K562 (cell line): ENCODE measurements at regions not wholly inside any gene's neighbourhood (a gene's known extent, or its start where the extent isn't known, plus 50 kb on each side); places are given as distances from the start of the nearest gene placed in this dataset.

ENCODE experiments used
- ATAC-seq: fragments of 200-7000 bp; cut with Tn5 transposase; 3 replicates; pipeline ENCODE4 v1.9.1; 2020; ENCODE audit warnings: moderate library complexity
- BruUV-seq: library from RNA; stranded (reverse); fragments of 400-500 nt; replicated peaks from 2 replicates; lab custom pipeline; 2021; lab: Mats Ljungman, UMichigan
- CTCF ChIA-PET: fragments of 300-600 bp; formaldehyde crosslinking; extraction: SDS; loops from one replicate; lab custom pipeline; 2021; ENCODE audit warnings: low intra/inter-chr PET ratio; lab: Yijun Ruan, JAX
- POLR2A ChIA-PET: fragments of 300-600, 350-650 bp; sonication (Branson Sonifier 250); formaldehyde crosslinking; extraction: SDS; loops from one replicate; lab custom pipeline; 2021; ENCODE audit warnings: antibody characterized with exemption, inconsistent platforms; lab: Yijun Ruan, JAX
- DNase-seq, 4 experiments: peaks; one replicate each; pipeline versions ENCODE4 v3.0.0 to v3.0.0-alpha.2; 2011 to 2018; ENCODE audit warnings: low spot score in 3 of 4, mixed read lengths in 3 of 4; ENCODE audit errors: extremely low read depth in 1 of 4
- FAIRE-seq: peaks from 2 replicates; lab custom pipeline; 2011; peaks lifted over from hg19 to GRCh38; lab: Jason Lieb, UNC
- H2AFZ ChIP-seq: 2 replicates; pipeline ENCODE4 v1.6.0; 2011; ENCODE audit warnings: low read depth, low read length, control low read depth, inconsistent platforms
- H3K27ac ChIP-seq: fragments of 200-600 bp; 3 replicates; pipeline ENCODE4 v1.8.0; 2011; ENCODE audit warnings: low read depth, mild to moderate bottlenecking, control low read depth, inconsistent platforms, low read length, moderate library complexity, mixed read lengths; ENCODE audit errors: extremely low read depth
- H3K27me3 ChIP-seq, 2 experiments: fragments of 300-600 bp in 1 of 2; 2 replicates in 1 of 2; 3 replicates in 1 of 2; pipeline versions ENCODE4 v1.6.0 to v1.8.0; 2011; ENCODE audit warnings: inconsistent platforms in 2 of 2, low read length in 2 of 2, mild to moderate bottlenecking in 1 of 2, mixed read lengths in 1 of 2, moderate library complexity in 1 of 2; ENCODE audit not compliant: control insufficient read depth in 2 of 2, insufficient read depth in 2 of 2
- H3K36me3 ChIP-seq: fragments of 300-600 bp; 3 replicates; pipeline ENCODE4 v1.8.0; 2011; ENCODE audit warnings: mild to moderate bottlenecking, low read length, inconsistent platforms; ENCODE audit not compliant: control insufficient read depth, insufficient read depth
- H3K4me1 ChIP-seq, 2 experiments: fragments of 200-600 bp in 1 of 2; replicated peaks in 1 of 2; 2 replicates in 1 of 2; 3 replicates in 1 of 2; pipeline versions ENCODE4 v1.5.1 to v1.8.0; 2011; ENCODE audit warnings: inconsistent platforms in 2 of 2, low read length in 2 of 2, mild to moderate bottlenecking in 1 of 2, mixed read lengths in 1 of 2, moderate library complexity in 1 of 2; ENCODE audit not compliant: control insufficient read depth in 2 of 2, insufficient read depth in 2 of 2
- H3K4me2 ChIP-seq: 2 replicates; pipeline ENCODE4 v1.6.1; 2011; ENCODE audit warnings: low read length, control low read depth, inconsistent platforms, mixed read lengths; ENCODE audit not compliant: insufficient read depth
- H3K4me3 ChIP-seq: fragments of 200-600 bp; sonication (generic), shearing (Covaris generic); 2 replicates; pipeline ENCODE4 v1.5.1; 2016; ENCODE audit warnings: control low read depth, inconsistent platforms
- H3K79me2 ChIP-seq: fragments of 200-600 bp; 3 replicates; pipeline ENCODE4 v1.8.0; 2011; ENCODE audit warnings: low read length, inconsistent platforms; ENCODE audit not compliant: control insufficient read depth, insufficient read depth
- H3K9ac ChIP-seq, 2 experiments: 2 replicates each; pipeline versions ENCODE4 v1.6.0 to v1.6.1; 2011; ENCODE audit warnings: low read depth in 2 of 2, low read length in 2 of 2, control low read depth in 1 of 2, inconsistent platforms in 1 of 2, mild to moderate bottlenecking in 1 of 2, mixed read lengths in 1 of 2; ENCODE audit not compliant: insufficient read depth in 1 of 2
- H3K9me1 ChIP-seq: one replicate; pipeline ENCODE4 v1.6.0; 2011; ENCODE audit warnings: inconsistent platforms, mild to moderate bottlenecking, low read length, moderate library complexity; ENCODE audit not compliant: control insufficient read depth, insufficient read depth
- H3K9me3 ChIP-seq: replicated peaks from 2 replicates; pipeline ENCODE4 v1.5.1; 2011; ENCODE audit warnings: low read depth, low read length, inconsistent platforms; ENCODE audit not compliant: control insufficient read depth, insufficient read depth
- H4K20me1 ChIP-seq: replicated peaks from 2 replicates; pipeline ENCODE4 v1.6.1; 2011; ENCODE audit warnings: low read length, inconsistent platforms, mixed read lengths; ENCODE audit not compliant: control insufficient read depth, insufficient read depth
- FOXA3 ChIP-seq, 2 experiments: fragments of 450-650 bp in 1 of 2; sonication (generic) in 1 of 2; formaldehyde crosslinking; IDR thresholded peaks in 1 of 2; conservative IDR thresholded peaks in 1 of 2; 2 replicates each; pipeline versions ENCODE4 v1.4.0 to v1.8.0; 2020 to 2022; ENCODE audit warnings: mild to moderate bottlenecking in 2 of 2, missing genetic modification reagents in 1 of 2
- KAT7 ChIP-seq: sonication (generic); formaldehyde crosslinking; IDR thresholded peaks from 2 replicates; pipeline ENCODE4 v1.8.0; 2022; ENCODE audit warnings: missing genetic modification reagents, mild to moderate bottlenecking, borderline replicate concordance
- MEIS2 ChIP-seq: fragments of 450-650 bp; IDR thresholded peaks from 2 replicates; pipeline ENCODE4 v1.6.1; 2014; ENCODE audit warnings: mild to moderate bottlenecking; ENCODE audit not compliant: partially characterized antibody
- NR2C2 ChIP-seq, 2 experiments: fragments of 200-800 bp in 1 of 2; sonication (Bioruptor generic) in 1 of 2; sonication (generic) in 1 of 2; formaldehyde crosslinking in 1 of 2; IDR thresholded peaks; 2 replicates each; pipeline versions ENCODE4 v1.6.1 to v1.8.0; 2016 to 2022; ENCODE audit warnings: mild to moderate bottlenecking in 1 of 2, missing compliant biosample characterization in 1 of 2, missing genetic modification characterization in 1 of 2, missing genetic modification reagents in 1 of 2
- RBFOX2 ChIP-seq: fragments of 200-400 bp; formaldehyde crosslinking; IDR thresholded peaks from 2 replicates; pipeline ENCODE4 v1.6.1; 2017; ENCODE audit warnings: low read depth, mild to moderate bottlenecking, low read length, moderate library complexity
- SMAD4 ChIP-seq: fragments of 250-450 bp; sonication (Bioruptor Pico); conservative IDR thresholded peaks from 2 replicates; pipeline ENCODE4 v1.8.0; 2021; ENCODE audit warnings: inconsistent platforms, mild to moderate bottlenecking, moderate library complexity
- ZNF217 ChIP-seq: sonication (generic); formaldehyde crosslinking; IDR thresholded peaks from 2 replicates; pipeline ENCODE4 v1.8.0; 2022; ENCODE audit warnings: mild to moderate bottlenecking, missing genetic modification reagents
- ZNF583 ChIP-seq: fragments of 250-450 bp; sonication (Bioruptor Pico); IDR thresholded peaks from 2 replicates; pipeline ENCODE4 v1.4.0; 2020
- WGBS: fragments of 100-300 bp; shearing (Covaris generic); methylation state at CpG from one replicate; pipeline ENCODE4 v1.1.6; 2016; ENCODE audit warnings: low coverage, mixed read lengths; ENCODE audit not compliant: insufficient coverage; ENCODE audit errors: missing lambda C conversion rate; 5-methylcytosine and 5-hydroxymethylcytosine counted together
- in situ Hi-C: fragments of 300-500 bp; cut with MboI; formaldehyde crosslinking; loops from 4 replicates; pipeline ENCODE4 v1.15.0; 2018; ENCODE audit warnings: inconsistent platforms, mixed read lengths
- intact Hi-C: fragments of 100-400 bp; cut with micrococcal nuclease; formaldehyde crosslinking; loops from 2 replicates; pipeline ENCODE4 v1.14.2; 2022

- H3K9me1 ChIP-seq, result no peaks in the 10 kb centered on the region
- no peaks in the 10 kb centered on the region for H3K79me2 ChIP-seq
- POLR2A ChIA-PET, result no interaction called here
These were observed 454.8 kb downstream of the TOX3 start for GRCh38 chr16:52092126-52092525.

GRCh38 chr16:52090080-52090479 is 456.9 kb downstream of the TOX3 start:
- Histone ChIP-seq H3K4me1 (no peaks in the 10 kb centered on the region), H3K27ac (no peak overlapping the region), H4K20me1 (no peaks in the 10 kb centered on the region), H3K4me2 (no peak overlapping the region), H2AFZ (no peak overlapping the region), H3K27me3 (no peaks in the 10 kb centered on the region), H3K4me3 (no peak overlapping the region), H3K9ac (no peak overlapping the region), H3K36me3 (no peaks in the 10 kb centered on the region), H3K79me2 (no peaks in the 10 kb centered on the region), H3K9me3 (0 out of 2 replicates have a peak, but pooled peaks cover 2% of the 10 kb centered on the region), H3K9me1 (no peaks in the 10 kb centered on the region)
- ChIA-PET CTCF (no interaction called here), POLR2A (no interaction called here)
- no TSS peak for BruUV-seq
- FAIRE-seq (no peak), ATAC-seq (no peak), DNase-seq (no peak)
- in situ Hi-C loops, result no loop called here
- intact Hi-C loops, result no loop called here
- no peak for TF ChIP-seq FOXA3 (CRISPR knock-in tag; conservative IDR thresholded peaks at IDR 0.05 in 1 of 2, IDR thresholded peaks at IDR 0.05 in 1 of 2)
- TF ChIP-seq ZNF217 (CRISPR knock-in tag), result no peak
- no peak for TF ChIP-seq MEIS2
- TF ChIP-seq ZNF583, result no peak
- TF ChIP-seq SMAD4 (CRISPR knock-in tag), result no peak
- no peak for TF ChIP-seq NR2C2 (CRISPR knock-in tag; IDR thresholded peaks at IDR 0.05)
- no peak for TF ChIP-seq NR2C2 (tag; IDR thresholded peaks at IDR 0.05)
- no peak for TF ChIP-seq RBFOX2

More at GRCh38 chr16:52092126-52092525, 454.8 kb downstream of the TOX3 start:
- no peak overlapping the region for H3K4me2 ChIP-seq
- no peaks in the 10 kb centered on the region for H4K20me1 ChIP-seq
- FAIRE-seq (no peak), DNase-seq (no peak), ATAC-seq (no peak)
- intact Hi-C loops (no loop called here), in situ Hi-C loops (no loop called here)
- no peak overlapping the region for H2AFZ ChIP-seq
- no peak overlapping the region for H3K9ac ChIP-seq
- H3K27ac ChIP-seq, result no peak overlapping the region
- CTCF ChIA-PET, result no interaction called here
- BruUV-seq, result no TSS peak
- H3K4me3 ChIP-seq, result no peak overlapping the region
- no peaks in the 10 kb centered on the region for H3K27me3 ChIP-seq
- H3K9me3 ChIP-seq, result 0 out of 2 replicates have a peak, but pooled peaks cover 2% of the 10 kb centered on the region
- no peak for TF ChIP-seq KAT7 (CRISPR knock-in tag)
- TF ChIP-seq, all 486 proteins: peak for 0
- no peaks in the 10 kb centered on the region for H3K4me1 ChIP-seq
- WGBS, result 5% methylated on average over 2 of the region's 3 CpGs
- H3K36me3 ChIP-seq, result no peaks in the 10 kb centered on the region
